ENCODE measurements at regions not wholly inside any gene's neighbourhood (a gene's known extent, or its start where the extent isn't known, plus 50 kb on each side); places are given as distances from the start of the nearest gene placed in this dataset.

DNA sequence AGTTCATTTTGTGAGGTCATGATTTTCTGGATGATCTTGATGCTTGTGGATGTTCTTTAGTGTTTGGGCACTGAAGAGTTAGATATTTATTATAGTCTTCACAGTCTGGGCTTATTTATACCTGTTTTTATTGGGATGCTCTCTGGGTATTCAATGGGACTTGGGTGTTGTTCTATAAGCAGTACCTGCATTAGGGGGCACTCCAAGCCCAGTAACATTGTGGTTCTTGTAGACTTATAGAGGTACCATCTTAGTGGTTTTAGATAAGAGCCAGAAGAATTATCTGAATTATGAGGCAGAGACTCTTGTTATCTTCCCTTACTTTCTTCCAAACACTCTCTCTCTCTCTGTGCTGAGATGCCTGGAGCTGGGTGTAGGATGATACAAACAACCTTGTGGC, 470.0 kb downstream of the PIK3C3 start:
- TF ChIP-seq EZH2 (IDR thresholded peaks at IDR 0.05; ENCODE audit: insufficient read depth, poor library complexity, severe bottlenecking) (no peak), EZH2phosphoT487 (IDR thresholded peaks at IDR 0.05; ENCODE audit: insufficient read depth, low read depth) (no peak)
